NCI-H2196 treated with DMSO at 0.1 percent for 48 hours (cell line): ENCODE measurements at regions not wholly inside any gene's neighbourhood (a gene's known extent, or its start where the extent isn't known, plus 50 kb on each side); places are given as distances from the start of the nearest gene placed in this dataset.
"Not testable (repeated sequence)": the region's sequence is repeated elsewhere in the genome, so short reads cannot be mapped to it uniquely, and the experiment has no call there.

Experiments
- DNase-seq: peaks from one replicate; lab custom pipeline; 2025; ENCODE audit not compliant: unreplicated experiment; lab: John Stamatoyannopoulos, UW

- no peak for DNase-seq
Observed at GRCh38 chr4:53959343-53960120, 104.9 kb downstream of the CHIC2 start.

DNA sequence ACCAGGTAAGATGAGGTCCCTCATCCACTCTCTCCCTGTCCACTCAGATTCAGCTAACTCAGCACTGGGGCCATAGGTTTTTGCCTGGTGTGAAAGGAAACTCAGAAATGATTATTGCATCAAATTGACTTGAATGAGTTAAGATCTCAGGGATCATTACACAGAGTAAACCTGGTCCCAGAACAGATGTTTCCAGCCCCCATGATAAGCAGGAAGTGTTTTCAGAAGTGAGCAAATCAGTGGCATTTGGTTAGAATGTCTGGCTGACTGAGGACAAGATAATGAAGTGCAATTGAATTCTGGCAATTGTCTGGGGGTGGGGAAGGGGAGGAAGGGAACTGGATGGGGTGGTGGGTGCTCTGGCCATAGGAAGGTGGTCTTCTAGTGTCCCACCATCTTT, 108.0 kb downstream of the CHIC2 start:
- DNase-seq = no peak

- no peak for DNase-seq
Observed at GRCh38 chr4:53956053-53956452, 108.4 kb downstream of the CHIC2 start.

DNA sequence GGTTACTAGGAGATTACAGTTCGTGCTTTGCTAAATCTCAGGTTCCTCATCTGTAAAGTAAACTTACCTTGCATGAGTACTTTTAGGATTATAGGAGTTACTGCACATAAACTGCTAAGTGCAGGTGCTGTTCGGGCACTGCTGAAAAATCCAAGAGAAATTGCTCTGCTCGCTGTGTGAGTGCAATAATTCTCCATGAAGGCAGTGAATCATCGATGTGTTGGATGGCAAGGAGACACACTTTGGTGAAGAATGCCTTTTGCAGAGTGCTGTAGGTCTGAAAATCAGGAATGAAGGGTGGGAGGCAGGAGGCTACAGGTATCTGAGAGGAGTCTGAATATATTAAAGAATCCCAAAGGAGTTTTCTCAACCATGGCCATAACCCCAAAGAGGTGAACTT, 113.0 kb downstream of the CHIC2 start:
- DNase-seq = no peak

DNA sequence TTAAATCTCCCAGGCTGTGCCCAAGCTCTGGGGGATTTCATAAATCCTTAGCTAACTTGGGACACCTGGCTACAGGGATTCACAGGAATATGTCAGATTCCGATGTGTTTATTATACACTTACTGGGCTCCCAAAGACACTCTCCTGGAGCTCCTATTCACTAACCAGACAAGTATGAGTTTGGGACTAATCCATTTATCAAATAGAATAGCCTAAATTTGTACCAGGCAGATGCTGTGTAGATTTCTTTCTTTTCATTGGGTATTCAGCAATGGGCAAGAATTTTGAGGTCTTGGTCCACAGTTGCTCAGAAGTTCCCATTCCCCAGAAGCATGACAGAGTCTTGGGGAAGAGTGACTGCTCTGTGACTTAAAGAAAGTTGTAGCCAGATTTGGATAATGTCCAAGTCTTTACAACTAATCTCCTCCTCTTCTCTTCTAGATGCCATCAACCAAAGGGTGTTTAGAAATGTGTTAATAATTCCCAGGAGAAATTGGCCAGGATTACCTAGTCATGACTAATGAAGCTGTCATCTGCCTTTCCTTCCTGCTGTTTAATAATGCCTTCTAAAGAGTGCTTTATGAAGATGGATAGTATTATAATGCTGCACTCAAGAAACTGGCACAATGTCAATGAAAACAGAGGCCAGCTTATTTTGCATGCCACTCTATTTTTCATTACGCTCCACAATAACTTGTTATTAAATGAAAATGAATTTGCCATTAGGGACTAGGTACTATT, 120.9 kb downstream of the CHIC2 start:
- no peak for DNase-seq

DNA sequence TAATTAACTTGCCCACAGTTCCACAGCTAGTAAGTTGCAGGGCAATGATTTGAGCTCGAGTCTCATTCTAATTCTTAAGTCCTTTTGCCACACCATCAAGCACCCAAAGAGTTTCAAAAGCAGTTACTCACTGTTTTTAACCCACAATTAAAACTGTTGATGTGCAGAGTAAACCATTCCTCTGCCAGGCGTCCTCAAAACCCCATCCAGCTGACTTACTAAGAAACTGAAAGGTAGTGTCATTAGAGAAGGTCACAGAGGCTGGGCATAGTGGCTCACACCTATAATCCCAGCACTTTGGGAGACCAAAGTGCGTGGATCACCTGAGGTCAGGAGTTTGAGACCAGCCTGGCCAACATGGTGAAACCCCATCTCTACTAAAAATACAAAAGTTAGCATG, 121.7 kb downstream of the CHIC2 start:
- no peak for DNase-seq

DNA sequence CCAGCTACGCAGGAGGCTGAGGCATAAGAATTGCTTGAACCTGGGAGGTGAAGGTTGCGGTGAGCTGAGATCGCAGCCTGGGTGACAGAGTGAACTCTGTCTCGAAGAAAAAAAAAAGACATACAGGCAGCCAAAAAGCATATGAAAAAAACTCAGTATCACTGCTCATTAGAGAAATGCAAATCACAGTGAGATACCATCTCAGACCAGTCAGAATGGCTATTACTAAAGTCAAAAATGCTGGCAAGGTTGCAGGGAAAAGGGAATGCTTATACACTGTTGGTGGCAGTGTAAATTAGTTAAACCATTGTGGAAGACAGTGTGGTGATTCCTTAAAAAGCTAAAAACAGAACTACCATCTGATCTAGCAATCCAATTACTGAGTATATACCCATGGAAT, 123.1 kb downstream of the CHIC2 start:
- DNase-seq = no peak

GRCh38 chr4:53939892-53940291, 124.5 kb downstream of the CHIC2 start:
- not testable (repeated sequence) for DNase-seq

DNA sequence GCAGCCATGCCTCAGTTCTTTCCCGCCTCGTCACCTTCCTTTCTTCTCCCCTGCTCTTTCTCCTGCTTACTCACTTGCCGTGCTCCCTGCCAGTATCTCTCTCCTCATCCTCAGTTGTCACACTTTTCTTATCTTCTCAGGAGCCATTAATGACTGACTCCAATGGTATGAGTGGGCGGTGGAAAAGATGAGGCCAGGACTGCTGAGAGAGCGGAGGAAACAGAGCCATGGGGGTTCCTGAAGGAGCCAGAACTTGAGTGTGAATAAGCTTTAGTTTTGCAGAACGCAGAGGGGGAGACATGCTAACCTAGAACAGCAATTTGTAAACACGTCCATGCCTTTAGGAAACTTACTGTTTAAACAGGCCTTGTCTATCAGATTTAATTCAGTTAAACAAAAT, 126.5 kb downstream of the CHIC2 start:
- no peak for DNase-seq

GRCh38 chr4:53937327-53937726, 127.1 kb downstream of the CHIC2 start:
- no peak for DNase-seq

- no peak for DNase-seq
Observed at GRCh38 chr4:53935780-53936179, 128.6 kb downstream of the CHIC2 start.

DNA sequence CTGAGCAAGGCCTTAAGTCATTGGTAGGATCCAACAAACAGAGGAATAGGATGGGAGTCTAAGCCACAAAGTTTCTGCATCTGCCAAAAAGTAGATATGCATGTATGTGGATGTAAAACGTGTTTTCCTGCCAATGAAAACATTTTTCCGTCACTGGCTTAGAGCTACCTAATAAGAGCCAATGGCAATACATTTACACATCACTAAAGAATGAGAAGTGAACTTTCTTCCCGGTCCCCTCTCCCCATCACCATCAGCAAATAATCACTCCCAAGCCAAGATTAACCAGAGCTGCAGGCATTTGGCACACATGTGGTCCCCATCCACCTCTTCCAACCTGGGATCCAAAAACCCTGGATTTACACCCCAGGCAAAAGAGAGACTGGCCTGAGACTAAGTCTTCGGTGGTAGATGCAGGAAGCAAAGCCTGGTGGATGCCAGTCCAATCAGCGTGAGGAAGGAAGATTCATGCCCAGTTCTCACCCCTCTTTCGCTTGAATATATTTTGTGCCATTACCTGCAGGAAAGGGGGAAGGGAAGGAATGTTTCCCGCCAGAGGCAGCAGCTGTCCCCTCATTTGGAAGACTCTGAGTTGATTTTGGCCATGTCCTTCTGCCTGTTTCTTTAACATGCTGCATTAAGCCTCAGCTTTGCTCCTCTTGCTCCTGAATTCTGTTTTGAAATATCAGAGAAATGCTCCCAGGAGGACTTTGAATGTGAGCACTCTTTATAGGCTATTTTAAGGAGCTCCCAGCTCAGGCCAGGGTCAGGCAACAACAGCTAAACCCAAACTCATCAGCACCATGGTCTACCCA, 131.4 kb downstream of the CHIC2 start:
- DNase-seq = no peak

GRCh38 chr4:53931461-53931961, 132.9 kb downstream of the CHIC2 start:
- DNase-seq = no peak

GRCh38 chr4:53929955-53930798, 134.2 kb downstream of the CHIC2 start:
- DNase-seq = no peak

DNA sequence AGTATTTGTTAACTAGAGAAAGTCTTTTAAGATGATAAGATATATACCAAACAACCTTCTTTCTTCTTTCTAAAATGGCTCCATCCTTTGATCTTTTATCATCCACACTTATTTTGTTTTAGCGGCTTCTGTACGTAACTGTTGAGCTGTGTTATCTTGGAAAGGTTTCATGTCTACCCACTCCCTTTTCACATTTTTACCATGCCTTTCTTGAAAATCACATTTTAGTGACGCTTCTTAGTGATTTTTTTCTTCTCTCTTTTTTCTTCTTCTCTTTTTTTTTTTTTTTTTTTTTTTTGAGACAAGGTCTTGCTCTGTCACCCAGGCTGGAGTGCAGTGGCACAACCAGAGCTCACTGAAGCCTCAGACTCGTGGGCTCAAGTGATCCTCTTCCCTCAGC, 135.1 kb downstream of the CHIC2 start:
- DNase-seq = no peak

DNA sequence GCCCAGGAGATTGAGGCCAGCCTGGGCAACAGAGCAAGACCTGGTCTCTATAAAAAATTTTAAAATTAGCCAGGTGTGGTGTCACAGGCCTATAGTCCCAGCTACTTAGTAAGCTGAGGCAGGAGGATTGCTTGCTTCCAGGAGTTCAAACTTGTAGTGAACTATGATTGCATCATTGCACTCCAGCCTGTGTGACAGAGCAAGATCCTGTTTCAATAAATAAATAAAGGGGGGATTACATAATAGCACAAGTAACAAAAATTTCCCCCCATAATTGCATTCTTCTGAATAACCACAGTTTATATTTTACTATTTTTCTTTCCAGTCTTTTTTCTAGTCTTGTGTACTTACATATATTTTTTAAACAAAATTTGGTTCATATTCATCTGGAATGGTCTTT, 135.6 kb downstream of the CHIC2 start:
- no peak for DNase-seq

GRCh38 chr4:53925050-53925605, 139.3 kb downstream of the CHIC2 start:
- DNase-seq = no peak

DNA sequence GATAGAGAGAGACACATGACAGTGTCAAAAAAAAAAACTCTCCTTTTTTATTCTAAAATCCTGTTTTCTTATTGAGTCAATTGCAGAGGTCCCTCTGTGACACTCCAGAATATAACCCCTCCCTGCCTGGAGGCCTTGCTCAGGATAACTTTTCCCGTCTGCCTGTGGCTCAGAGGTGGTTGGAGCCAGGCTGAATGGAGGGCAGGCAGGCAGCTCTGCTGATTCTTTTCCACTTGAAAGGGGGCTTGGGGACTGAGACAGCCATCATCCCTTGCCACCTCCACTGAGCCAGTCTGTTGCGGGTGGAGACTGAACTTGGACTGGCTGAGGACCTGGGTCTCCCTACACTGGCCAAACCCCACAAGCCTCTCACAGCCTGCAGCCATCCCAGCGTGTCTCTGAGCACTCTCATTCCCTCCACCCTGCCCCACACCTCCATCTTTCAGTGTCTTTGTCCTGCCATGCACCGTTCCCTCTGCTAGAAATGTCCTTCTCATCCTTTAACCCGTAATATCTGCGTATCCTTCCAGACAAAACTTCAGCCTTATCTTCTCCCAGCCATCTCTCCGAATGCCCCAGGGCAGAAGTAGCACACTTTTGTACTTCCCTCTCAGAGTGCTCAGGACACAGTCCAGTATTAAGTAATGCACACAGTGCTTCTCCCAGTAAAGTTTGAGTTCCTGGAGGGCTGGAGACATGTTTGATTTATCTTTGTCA, 139.9 kb downstream of the CHIC2 start:
- no peak for DNase-seq

GRCh38 chr4:53923921-53924320, 140.5 kb downstream of the CHIC2 start:
- DNase-seq = no peak

- DNase-seq = no peak
Observed at GRCh38 chr4:53921856-53922255, 142.5 kb downstream of the CHIC2 start.
